PC-9 (cell line): ENCODE measurements at regions not wholly inside any gene's neighbourhood (a gene's known extent, or its start where the extent isn't known, plus 50 kb on each side); places are given as distances from the start of the nearest gene placed in this dataset.

Experiments
- BruUV-seq: library from RNA; stranded (reverse); fragments of 400-500 nt; replicated peaks from 2 replicates; lab custom pipeline; 2021; lab: Mats Ljungman, UMichigan
- CTCF ChIA-PET: fragments of 300-600 bp; sonication (Branson Sonifier 250); formaldehyde crosslinking; loops from one replicate; lab custom pipeline; 2022; ENCODE audit warnings: antibody characterized with exemption; lab: Charles Lee
- POLR2A ChIA-PET: fragments of 300-600 bp; sonication (Branson Sonifier 250); formaldehyde crosslinking; loops from one replicate; lab custom pipeline; 2022; ENCODE audit warnings: antibody characterized with exemption; ENCODE audit not compliant: unreplicated experiment; lab: Charles Lee
- DNase-seq, 2 experiments: peaks; one replicate each; pipeline versions ENCODE4 v3.0.0 to v3.0.0-alpha.2; 2015 to 2022; ENCODE audit warnings: mixed read lengths in 1 of 2
- H2AFZ ChIP-seq: fragments of 200-600 bp; sonication (generic); 2 replicates; pipeline ENCODE4 v1.8.1; 2017; ENCODE audit warnings: antibody characterized with exemption
- H3F3A ChIP-seq: fragments of 200-600 bp; sonication (generic); 2 replicates; pipeline ENCODE4 v1.8.1; 2017; ENCODE audit warnings: antibody characterized with exemption, mild to moderate bottlenecking, low read depth; ENCODE audit not compliant: insufficient read depth
- H3K27ac ChIP-seq: fragments of 200-600 bp; sonication (generic); 2 replicates; pipeline ENCODE4 v1.6.1; 2016; ENCODE audit warnings: mixed run types
- H3K27me3 ChIP-seq: fragments of 200-600 bp; sonication (generic); 2 replicates; pipeline ENCODE4 v1.6.1; 2016; ENCODE audit warnings: low read depth, mixed run types; ENCODE audit not compliant: insufficient read depth
- H3K36me3 ChIP-seq: fragments of 200-600 bp; sonication (generic); 2 replicates; pipeline ENCODE4 v1.6.1; 2016; ENCODE audit warnings: low read depth, mixed run types
- H3K4me1 ChIP-seq: fragments of 200-600 bp; sonication (generic); replicated peaks from 2 replicates; pipeline ENCODE4 v1.6.1; 2016; ENCODE audit warnings: mixed run types; ENCODE audit not compliant: insufficient read depth
- H3K4me2 ChIP-seq: fragments of 200-600 bp; sonication (generic); 2 replicates; pipeline ENCODE4 v1.6.1; 2017; ENCODE audit warnings: mixed run types
- H3K4me3 ChIP-seq: fragments of 200-600 bp; sonication (generic); 2 replicates; pipeline ENCODE4 v1.6.1; 2016; ENCODE audit warnings: mixed run types
- H3K79me2 ChIP-seq: fragments of 200-600 bp; sonication (generic); 2 replicates; pipeline ENCODE4 v1.6.1; 2017; ENCODE audit warnings: low read depth, mixed run types
- H3K9me2 ChIP-seq: fragments of 200-600 bp; sonication (generic); 2 replicates; pipeline ENCODE4 v1.8.1; 2017; ENCODE audit warnings: mild to moderate bottlenecking; ENCODE audit not compliant: insufficient read depth
- H3K9me3 ChIP-seq: fragments of 200-600 bp; sonication (generic); 2 replicates; pipeline ENCODE4 v1.8.1; 2016; ENCODE audit warnings: low read depth; ENCODE audit not compliant: insufficient read depth
- H4K20me1 ChIP-seq: fragments of 200-600 bp; sonication (generic); 2 replicates; pipeline ENCODE4 v1.8.1; 2017; ENCODE audit not compliant: insufficient read depth
- EZH2 ChIP-seq: fragments of 200-600 bp; sonication (generic); IDR thresholded peaks from 2 replicates; pipeline ENCODE4 v1.8.0; 2017; ENCODE audit warnings: antibody characterized with exemption, low read depth
- intact Hi-C: fragments of 100-400 bp; cut with micrococcal nuclease; formaldehyde crosslinking; loops from one replicate; pipeline ENCODE4 v1.10.0; 2022; ENCODE audit not compliant: unreplicated experiment
- TF ChIP-seq, protein P1 (sequence below): fragments of 200-600 bp; sonication (generic); conservative IDR thresholded peaks from 2 replicates; pipeline ENCODE4 v1.6.1; 2017; ENCODE audit warnings: mixed run types, antibody characterized with exemption, mild to moderate bottlenecking, moderate library complexity

DNA sequence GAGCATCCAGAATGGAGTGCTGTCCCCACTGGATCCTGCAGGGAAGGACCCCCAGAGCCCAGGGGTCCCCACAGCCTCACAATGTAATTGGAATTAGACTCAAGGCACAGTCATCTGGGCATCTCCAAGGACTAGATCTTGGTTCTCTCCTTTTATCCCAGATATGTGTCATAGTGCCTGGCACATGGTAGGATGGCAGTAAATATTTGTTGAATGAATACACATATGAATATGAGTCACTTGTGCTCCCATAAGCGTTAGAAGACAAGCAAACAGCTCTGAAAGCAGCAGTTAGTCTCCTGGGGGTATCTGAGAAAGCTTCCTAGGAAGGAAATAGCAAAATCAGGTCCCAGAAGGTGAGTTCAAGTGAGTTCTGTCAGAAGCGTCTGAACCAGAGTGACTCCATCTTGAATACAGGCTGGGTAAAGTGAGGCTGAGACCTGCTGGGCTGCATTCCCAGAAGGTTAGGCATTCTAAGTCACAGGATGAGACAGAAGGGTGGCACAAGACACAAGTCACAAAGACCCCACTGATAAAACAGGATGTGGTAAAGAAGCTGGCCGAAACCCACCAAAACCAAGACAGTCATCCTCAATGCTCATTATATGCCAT lies 234.1 kb upstream of the ID2 start:
- H3K4me1 ChIP-seq: no peaks in the 10 kb centered on the region
- no peak for DNase-seq
- ChIA-PET POLR2A (no interaction called here), CTCF (no interaction called here)
- no peak for TF ChIP-seq EZH2
- TF ChIP-seq, protein P1, sequence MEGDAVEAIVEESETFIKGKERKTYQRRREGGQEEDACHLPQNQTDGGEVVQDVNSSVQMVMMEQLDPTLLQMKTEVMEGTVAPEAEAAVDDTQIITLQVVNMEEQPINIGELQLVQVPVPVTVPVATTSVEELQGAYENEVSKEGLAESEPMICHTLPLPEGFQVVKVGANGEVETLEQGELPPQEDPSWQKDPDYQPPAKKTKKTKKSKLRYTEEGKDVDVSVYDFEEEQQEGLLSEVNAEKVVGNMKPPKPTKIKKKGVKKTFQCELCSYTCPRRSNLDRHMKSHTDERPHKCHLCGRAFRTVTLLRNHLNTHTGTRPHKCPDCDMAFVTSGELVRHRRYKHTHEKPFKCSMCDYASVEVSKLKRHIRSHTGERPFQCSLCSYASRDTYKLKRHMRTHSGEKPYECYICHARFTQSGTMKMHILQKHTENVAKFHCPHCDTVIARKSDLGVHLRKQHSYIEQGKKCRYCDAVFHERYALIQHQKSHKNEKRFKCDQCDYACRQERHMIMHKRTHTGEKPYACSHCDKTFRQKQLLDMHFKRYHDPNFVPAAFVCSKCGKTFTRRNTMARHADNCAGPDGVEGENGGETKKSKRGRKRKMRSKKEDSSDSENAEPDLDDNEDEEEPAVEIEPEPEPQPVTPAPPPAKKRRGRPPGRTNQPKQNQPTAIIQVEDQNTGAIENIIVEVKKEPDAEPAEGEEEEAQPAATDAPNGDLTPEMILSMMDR: no peak
- no peak overlapping the region for H3K4me3 ChIP-seq
- H4K20me1 ChIP-seq: no peaks in the 10 kb centered on the region
- H3F3A ChIP-seq: no peaks in the 10 kb centered on the region
- no peak overlapping the region for H3K27ac ChIP-seq
- BruUV-seq: no TSS peak
- H3K9me3 ChIP-seq: no peaks in the 10 kb centered on the region
- H3K36me3 ChIP-seq: no peaks in the 10 kb centered on the region
- no peaks in the 10 kb centered on the region for H3K9me2 ChIP-seq
- intact Hi-C loops: no loop called here
- H2AFZ ChIP-seq: no peak overlapping the region
- H3K27me3 ChIP-seq: peaks cover 65% of the 10 kb centered on the region
- no peak overlapping the region for H3K4me2 ChIP-seq
- no peaks in the 10 kb centered on the region for H3K79me2 ChIP-seq

DNA sequence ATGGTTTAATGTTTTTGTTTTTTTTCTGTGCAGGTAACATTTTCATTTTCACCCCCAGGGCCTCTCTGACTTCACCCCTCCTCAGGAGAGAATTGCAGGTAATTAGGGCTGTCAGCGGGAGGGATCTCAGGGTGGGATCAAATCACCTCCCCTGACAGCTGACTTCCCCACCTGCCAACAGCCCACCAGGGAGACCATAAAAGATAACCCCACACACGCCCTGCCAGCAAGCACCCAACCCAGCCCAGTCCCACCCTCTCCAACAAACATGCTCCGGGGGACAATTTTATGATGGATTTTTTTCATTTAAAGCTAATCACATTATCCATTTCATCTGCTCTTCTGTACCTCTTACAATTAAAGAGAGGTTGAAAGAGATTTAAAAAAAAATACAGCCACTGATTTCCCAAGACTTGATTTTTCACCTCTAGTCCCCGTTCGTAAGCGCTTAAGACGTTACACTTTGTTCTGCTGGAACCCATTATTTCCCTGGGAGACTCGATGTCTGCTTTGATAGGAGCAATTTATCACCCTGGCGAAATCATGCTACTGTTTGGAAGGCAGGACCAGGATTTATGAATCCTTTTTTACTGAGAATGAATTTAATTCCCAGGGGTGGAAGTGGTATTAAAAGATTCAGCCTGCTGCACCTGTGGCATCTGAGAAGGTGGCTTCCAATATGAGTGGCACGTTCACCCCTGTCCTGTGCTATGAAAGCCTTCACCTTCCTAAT lies 232.9 kb upstream of the ID2 start:
- H3K27me3 ChIP-seq: peaks cover 68% of the 10 kb centered on the region
- no peak overlapping the region for H2AFZ ChIP-seq
- H3F3A ChIP-seq: no peaks in the 10 kb centered on the region
- CTCF ChIA-PET: no interaction called here
- no peaks in the 10 kb centered on the region for H3K79me2 ChIP-seq
- H3K4me3 ChIP-seq: no peak overlapping the region
- POLR2A ChIA-PET: no interaction called here
- H3K9me3 ChIP-seq: no peaks in the 10 kb centered on the region
- no peaks in the 10 kb centered on the region for H4K20me1 ChIP-seq
- H3K36me3 ChIP-seq: no peaks in the 10 kb centered on the region
- H3K9me2 ChIP-seq: no peaks in the 10 kb centered on the region
- H3K27ac ChIP-seq: no peak overlapping the region
- H3K4me1 ChIP-seq: no peaks in the 10 kb centered on the region
- intact Hi-C loops: no loop called here
- no peak overlapping the region for H3K4me2 ChIP-seq
- TF ChIP-seq, protein P1: no peak
- TF ChIP-seq EZH2: no peak
- DNase-seq: no peak
- BruUV-seq: no TSS peak

DNA sequence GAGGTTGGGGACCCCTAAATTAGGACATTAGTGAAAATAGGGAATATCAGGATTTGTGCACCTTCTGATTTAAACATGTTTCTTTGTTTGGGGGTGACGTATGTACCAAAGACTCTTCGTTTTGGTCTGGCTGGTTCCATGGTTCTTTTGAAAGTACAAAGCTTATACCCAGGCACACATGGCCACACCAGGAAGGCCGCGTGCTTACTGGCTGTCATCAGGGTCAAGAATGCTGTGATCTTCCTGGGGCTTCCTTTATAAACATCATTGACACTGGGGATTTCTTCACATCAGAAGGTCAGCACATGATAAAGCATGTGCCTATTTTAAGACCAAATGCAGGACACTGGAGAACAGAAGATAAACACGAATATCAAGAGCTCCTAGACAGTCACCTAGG lies 230.6 kb upstream of the ID2 start:
- Histone ChIP-seq H3K79me2 (no peaks in the 10 kb centered on the region), H4K20me1 (no peaks in the 10 kb centered on the region), H3K27me3 (peaks cover 73% of the 10 kb centered on the region), H3K4me1 (no peaks in the 10 kb centered on the region), H3K4me3 (no peak overlapping the region), H3K4me2 (no peak overlapping the region), H3K36me3 (no peaks in the 10 kb centered on the region), H3K9me3 (no peaks in the 10 kb centered on the region), H3F3A (no peaks in the 10 kb centered on the region), H2AFZ (no peak overlapping the region), H3K27ac (no peak overlapping the region), H3K9me2 (no peaks in the 10 kb centered on the region)
- BruUV-seq: no TSS peak
- ChIA-PET CTCF (no interaction called here), POLR2A (no interaction called here)
- intact Hi-C loops: no loop called here
- TF ChIP-seq, protein P1: no peak
- DNase-seq: no peak
